AG04449 (cell line): ENCODE measurements at regions not wholly inside any gene's neighbourhood (a gene's known extent, or its start where the extent isn't known, plus 50 kb on each side); places are given as distances from the start of the nearest gene placed in this dataset.
"Not testable (repeated sequence)": the region's sequence is repeated elsewhere in the genome, so short reads cannot be mapped to it uniquely, and the experiment has no call there.

Experiments
- CTCF ChIA-PET: fragments of 350-600 bp; formaldehyde crosslinking; extraction: SDS; loops from one replicate; lab custom pipeline; 2021; ENCODE audit warnings: antibody characterized with exemption; lab: Yijun Ruan, JAX
- POLR2A ChIA-PET: fragments of 400-600, 350-600 bp; formaldehyde crosslinking; extraction: SDS; loops from one replicate; lab custom pipeline; 2020; ENCODE audit warnings: antibody characterized with exemption, inconsistent platforms; lab: Yijun Ruan, JAX
- DNase-seq: peaks from one replicate; pipeline ENCODE4 v3.0.0-alpha.2; 2010; ENCODE audit warnings: low read depth, low spot score
- H3K4me3 ChIP-seq: 2 replicates; pipeline ENCODE4 v1.5.1; 2011; ENCODE audit warnings: low read depth, mild to moderate bottlenecking, control low read depth, low read length
- TF ChIP-seq, protein P1 (sequence below): IDR thresholded peaks from one replicate; pipeline ENCODE4 v1.5.1; 2011; ENCODE audit warnings: mild to moderate bottlenecking, moderate library complexity, low read length, control low read depth, inconsistent platforms; ENCODE audit not compliant: insufficient read depth; ENCODE audit errors: missing control alignments

DNA sequence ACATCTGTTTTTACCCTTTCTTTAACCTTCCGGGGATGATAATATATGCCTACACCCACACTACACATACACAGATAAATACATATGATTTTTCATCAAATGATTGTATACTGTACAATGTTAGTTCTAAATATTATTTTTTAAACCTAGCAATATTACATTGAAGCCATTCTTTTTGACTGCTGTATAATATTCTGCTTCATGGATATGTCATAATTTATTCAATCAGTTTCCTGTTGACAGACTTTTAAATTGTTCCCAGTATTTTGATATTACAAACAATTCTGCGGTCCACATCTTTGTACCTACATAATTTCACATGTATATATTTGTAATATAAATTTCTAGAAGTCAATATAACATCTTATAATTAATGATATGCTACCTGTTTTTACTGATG is 59.0 kb upstream of the ITGB1 start:
- ChIA-PET POLR2A (no interaction called here), CTCF (no interaction called here)
- H3K4me3 ChIP-seq = no peak overlapping the region
- DNase-seq = no peak
- TF ChIP-seq, protein P1, sequence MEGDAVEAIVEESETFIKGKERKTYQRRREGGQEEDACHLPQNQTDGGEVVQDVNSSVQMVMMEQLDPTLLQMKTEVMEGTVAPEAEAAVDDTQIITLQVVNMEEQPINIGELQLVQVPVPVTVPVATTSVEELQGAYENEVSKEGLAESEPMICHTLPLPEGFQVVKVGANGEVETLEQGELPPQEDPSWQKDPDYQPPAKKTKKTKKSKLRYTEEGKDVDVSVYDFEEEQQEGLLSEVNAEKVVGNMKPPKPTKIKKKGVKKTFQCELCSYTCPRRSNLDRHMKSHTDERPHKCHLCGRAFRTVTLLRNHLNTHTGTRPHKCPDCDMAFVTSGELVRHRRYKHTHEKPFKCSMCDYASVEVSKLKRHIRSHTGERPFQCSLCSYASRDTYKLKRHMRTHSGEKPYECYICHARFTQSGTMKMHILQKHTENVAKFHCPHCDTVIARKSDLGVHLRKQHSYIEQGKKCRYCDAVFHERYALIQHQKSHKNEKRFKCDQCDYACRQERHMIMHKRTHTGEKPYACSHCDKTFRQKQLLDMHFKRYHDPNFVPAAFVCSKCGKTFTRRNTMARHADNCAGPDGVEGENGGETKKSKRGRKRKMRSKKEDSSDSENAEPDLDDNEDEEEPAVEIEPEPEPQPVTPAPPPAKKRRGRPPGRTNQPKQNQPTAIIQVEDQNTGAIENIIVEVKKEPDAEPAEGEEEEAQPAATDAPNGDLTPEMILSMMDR = no peak

DNA sequence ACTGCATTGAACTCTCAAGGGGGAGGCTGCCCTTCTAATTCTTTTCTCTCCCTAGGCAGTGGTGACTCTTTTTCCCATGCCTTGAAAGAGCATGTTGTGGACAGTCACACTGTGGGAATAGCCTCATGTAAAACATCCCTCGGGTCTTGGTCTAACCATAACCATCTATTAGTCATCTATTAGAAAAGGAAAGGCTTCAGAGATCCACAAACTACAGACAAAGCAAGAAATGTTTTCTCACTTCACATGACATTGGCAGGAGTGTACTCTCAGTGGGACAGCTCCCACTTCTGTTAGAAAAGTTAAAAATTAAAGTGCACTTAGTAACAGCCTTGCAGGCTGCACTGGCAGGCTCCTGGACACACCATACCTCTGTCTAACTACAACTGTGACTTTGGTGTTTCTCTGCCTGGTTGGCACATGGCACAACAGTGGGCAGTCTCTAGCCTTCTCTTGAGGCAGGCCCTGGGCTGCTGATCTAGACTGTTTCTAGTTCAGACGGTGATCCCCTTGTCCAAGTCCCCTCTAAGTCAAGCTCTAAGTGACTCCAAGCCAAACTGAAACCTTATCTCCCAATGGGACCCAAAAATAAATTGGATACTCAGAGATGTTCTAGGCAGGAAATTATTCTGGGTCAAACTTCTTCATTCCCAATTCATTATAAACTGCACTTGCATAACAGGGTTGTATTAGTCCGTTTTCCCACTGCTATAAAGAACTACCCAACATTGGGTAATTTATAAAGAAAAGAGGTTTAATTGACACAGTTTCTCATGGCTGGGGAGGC is 57.9 kb upstream of the ITGB1 start:
- POLR2A ChIA-PET = no interaction called here
- TF ChIP-seq, protein P1 = no peak
- CTCF ChIA-PET = no interaction called here
- no peak overlapping the region for H3K4me3 ChIP-seq
- no peak for DNase-seq

DNA sequence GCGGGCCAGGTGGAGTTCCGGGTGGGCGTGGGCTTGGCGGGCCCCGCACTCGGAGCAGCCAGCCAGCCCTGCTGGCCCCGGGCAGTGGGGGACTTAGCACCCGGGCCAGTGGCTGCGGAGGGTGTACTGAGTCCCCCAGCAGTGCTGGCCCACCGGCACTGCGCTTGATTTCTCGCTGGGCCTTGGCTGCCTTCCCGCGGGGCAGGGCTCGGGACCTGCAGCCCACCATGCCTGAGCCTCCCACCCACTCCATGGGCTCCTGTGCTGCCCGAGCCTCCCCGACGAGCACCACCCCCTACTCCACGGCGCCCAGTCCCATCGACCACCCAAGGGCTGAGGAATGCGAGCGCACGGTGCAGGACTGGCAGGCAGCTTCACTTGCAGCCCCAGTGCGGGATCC is 55.3 kb upstream of the ITGB1 start:
- POLR2A ChIA-PET, CTCF ChIA-PET, H3K4me3 ChIP-seq, DNase-seq: not testable (repeated sequence)

DNA sequence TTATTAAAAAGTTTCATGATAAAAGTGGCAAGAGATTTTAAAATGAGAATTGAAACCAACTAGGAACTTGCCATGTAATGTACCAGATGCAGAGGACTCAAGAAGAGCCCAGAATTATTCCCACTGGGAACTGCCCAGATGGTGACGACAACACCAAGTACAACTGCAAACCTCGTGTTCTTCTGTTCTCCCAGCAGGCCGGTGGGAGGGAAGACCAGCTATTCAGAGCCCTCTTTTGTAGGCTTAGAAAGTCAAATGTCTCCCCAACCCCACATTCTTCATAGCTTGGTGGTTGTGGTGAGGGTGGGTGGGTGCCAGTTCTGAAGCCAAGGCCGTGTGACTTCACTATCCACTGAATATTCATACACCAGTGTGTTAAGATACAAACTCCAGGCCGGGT is 54.3 kb upstream of the ITGB1 start:
- DNase-seq = no peak
- ChIA-PET CTCF (interaction anchor here (1.1 kb wide), 1 partner anchor 143 kb away, joined by 3 read pairs; no protein-coding TSS in a partner anchor), POLR2A (no interaction called here)
- no peak overlapping the region for H3K4me3 ChIP-seq
- TF ChIP-seq, protein P1 = no peak

DNA sequence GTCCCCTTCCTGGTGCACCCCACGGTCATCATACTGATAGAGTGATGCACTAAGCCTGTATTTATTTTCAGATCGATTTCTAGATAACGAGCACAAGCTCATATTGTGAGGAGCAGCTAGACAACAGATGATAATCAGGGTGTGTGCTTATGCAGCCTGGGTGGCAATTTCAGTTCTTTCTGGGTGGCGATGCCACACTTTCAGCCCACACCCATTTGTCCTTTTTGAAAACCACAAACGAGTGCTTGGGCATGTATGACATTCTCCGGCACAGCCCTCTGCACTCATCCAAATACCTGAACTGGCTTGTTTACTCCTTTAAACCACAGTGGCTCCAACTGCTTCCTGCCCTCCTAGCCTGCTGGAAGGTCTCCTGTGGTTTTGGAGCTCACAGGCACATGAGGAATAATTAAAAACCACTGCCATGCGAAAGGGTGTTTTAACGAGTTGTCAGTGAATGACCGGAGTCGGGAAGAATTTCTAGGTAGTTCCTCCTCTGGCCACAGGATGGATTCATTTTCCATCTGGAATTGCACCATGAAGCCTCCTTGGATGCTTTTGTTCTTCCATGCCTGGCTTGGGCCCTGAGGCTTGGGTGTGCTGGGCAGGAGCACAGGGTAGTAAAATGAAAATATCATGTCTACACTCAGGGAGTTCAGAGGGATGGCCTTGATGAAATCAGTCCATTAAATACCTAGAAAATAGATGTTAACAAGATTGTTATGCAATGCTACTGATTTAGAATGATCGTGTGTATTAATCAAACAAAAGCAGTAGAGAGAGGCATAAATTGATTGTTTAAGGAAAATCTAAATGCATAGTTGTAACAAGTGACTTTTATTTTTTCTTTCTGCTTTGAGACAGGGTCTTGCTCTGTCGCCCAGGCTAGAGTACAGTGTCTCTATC is 52.4 kb upstream of the ITGB1 start:
- ChIA-PET CTCF (interaction anchor here (0.6 to 4.0 kb wide), 32 partner anchors 9 to 287 kb away, joined by 3 to 40 read pairs (median 6); no protein-coding TSS in a partner anchor), POLR2A (interaction anchor here (1.3 kb wide), 1 partner anchor 119 kb away, joined by 7 read pairs; no protein-coding TSS in a partner anchor)
- TF ChIP-seq, protein P1 = peak; percentile 49
- DNase-seq = no peak
- no peak overlapping the region; the same call in 1 of the 2 replicates for H3K4me3 ChIP-seq

DNA sequence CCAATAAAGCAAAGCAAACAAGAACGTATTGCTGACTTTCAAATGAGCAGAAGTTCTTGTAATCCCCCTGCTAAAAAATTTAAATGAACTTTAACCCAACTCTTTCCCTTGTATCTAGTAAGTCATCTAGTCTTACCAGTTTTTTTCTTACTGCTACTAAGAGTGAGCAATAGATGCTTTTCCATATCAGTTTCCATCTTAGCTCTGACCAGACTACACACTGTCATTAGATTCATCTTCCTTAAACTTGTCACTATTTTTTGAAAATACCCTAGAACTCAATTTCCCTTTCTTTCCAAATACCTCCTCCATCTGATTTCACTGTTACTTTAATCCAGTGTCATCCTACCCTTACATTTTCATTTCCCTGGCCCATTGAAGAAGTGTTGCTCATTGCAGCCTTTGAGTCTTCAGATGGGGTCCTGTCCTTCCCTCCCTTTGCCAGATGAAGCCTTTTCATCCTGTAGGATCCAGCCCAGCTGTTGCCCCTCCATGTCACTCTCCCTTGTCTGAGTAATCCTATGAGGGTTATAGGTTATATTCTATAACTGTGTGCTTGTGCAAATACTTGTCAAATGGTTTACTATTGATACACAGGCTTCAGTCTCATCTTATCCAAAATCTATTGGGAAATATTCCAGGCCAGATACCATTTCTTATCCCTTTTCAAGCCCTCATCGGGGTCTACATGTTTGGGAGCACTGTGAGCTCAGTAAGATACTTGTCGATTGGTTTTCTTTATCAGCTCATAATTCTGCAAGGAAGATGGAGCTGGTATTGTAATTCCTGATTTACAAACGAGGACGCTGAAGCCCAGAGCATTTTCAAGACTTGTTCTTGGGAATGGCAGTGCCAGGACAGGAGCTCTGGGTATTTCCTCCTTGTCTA is 51.5 kb upstream of the ITGB1 start:
- ChIA-PET CTCF (interaction anchor here (0.6 to 4.0 kb wide), 72 partner anchors 10 to 822 kb away, joined by 3 to 40 read pairs (median 4); no protein-coding TSS in a partner anchor), POLR2A (interaction anchor here (0.6 to 1.3 kb wide), 4 partner anchors 26 to 120 kb away, joined by 3 to 7 read pairs (median 4); no protein-coding TSS in a partner anchor)
- no peak for DNase-seq
- H3K4me3 ChIP-seq = no peak overlapping the region
- TF ChIP-seq, protein P1 = no peak
